RWPE1 (cell line): ENCODE measurements at regions not wholly inside any gene's neighbourhood (a gene's known extent, or its start where the extent isn't known, plus 50 kb on each side); places are given as distances from the start of the nearest gene placed in this dataset.
A peak's percentile ranks its signal among the peaks of the same experiment; 100 is the strongest.
"Not testable (repeated sequence)": the region's sequence is repeated elsewhere in the genome, so short reads cannot be mapped to it uniquely, and the experiment has no call there.

Experiments used
- CTCF ChIA-PET: fragments of 350-600 bp; sonication (Branson Sonifier 250); formaldehyde crosslinking; extraction: SDS; loops from one replicate; lab custom pipeline; 2021; lab: Yijun Ruan, JAX
- POLR2A ChIA-PET: fragments of 400-600 bp; formaldehyde crosslinking; extraction: SDS; loops from one replicate; lab custom pipeline; 2020; ENCODE audit warnings: antibody characterized with exemption; ENCODE audit not compliant: low non-redundant PET; lab: Yijun Ruan, JAX
- DNase-seq: peaks from one replicate; pipeline ENCODE4 v3.0.0; 2012; ENCODE audit warnings: low spot score
- H3K27ac ChIP-seq: fragments of 450-650 bp; 2 replicates; pipeline ENCODE4 v1.5.1; 2017
- CTCF ChIP-seq: fragments of 450-650 bp; conservative IDR thresholded peaks from 2 replicates; pipeline ENCODE4 v1.5.1; 2017; ENCODE audit warnings: low read depth, mild to moderate bottlenecking

- TF ChIP-seq CTCF: peak; percentile 81
- no peak overlapping the region for H3K27ac ChIP-seq
- CTCF ChIA-PET: interaction anchor here (0.6 to 1.8 kb wide), 17 partner anchors 10 to 883 kb away, joined by 3 to 11 read pairs (median 4); no protein-coding TSS in a partner anchor
- DNase-seq: peak; percentile 68
- POLR2A ChIA-PET: no interaction called here
Observed at GRCh38 chr1:228664399-228664914, 70.8 kb upstream of the RHOU start.

GRCh38 chr1:228666686-228667623, 68.3 kb upstream of the RHOU start:
- TF ChIP-seq CTCF: no peak
- ChIA-PET POLR2A (no interaction called here), CTCF (interaction anchor here (0.6 kb wide), 1 partner anchor 453 kb away, joined by 3 read pairs; no protein-coding TSS in a partner anchor)
- H3K27ac ChIP-seq: no peak overlapping the region
- no peak for DNase-seq

GRCh38 chr1:228668553-228669241, 66.6 kb upstream of the RHOU start:
- H3K27ac ChIP-seq: no peak overlapping the region
- CTCF ChIA-PET: no interaction called here
- TF ChIP-seq CTCF: no peak
- POLR2A ChIA-PET: no interaction called here
- DNase-seq: no peak

- no peak for TF ChIP-seq CTCF
- ChIA-PET CTCF (interaction anchor here (0.7 kb wide), 1 partner anchor 66 kb away, joined by 4 read pairs; no protein-coding TSS in a partner anchor), POLR2A (no interaction called here)
- no peak overlapping the region for H3K27ac ChIP-seq
- DNase-seq: no peak
Observed at GRCh38 chr1:228669242-228669585, 66.1 kb upstream of the RHOU start.

GRCh38 chr1:228681076-228681565, 54.2 kb upstream of the RHOU start:
- DNase-seq, H3K27ac ChIP-seq, POLR2A ChIA-PET: not testable (repeated sequence)
- CTCF ChIA-PET: interaction anchor here (0.6 to 0.7 kb wide), 3 partner anchors 15 to 294 kb away, joined by 3 read pairs; no protein-coding TSS in a partner anchor

GRCh38 chr1:228683428-228683827, 51.9 kb upstream of the RHOU start:
- H3K27ac ChIP-seq: no peak overlapping the region
- TF ChIP-seq CTCF: no peak
- no peak for DNase-seq
- CTCF ChIA-PET: no interaction called here
- POLR2A ChIA-PET: no interaction called here
